Adrenal gland (tissue), 5 donors: ENCODE measurements at regions not wholly inside any gene's neighbourhood (a gene's known extent, or its start where the extent isn't known, plus 50 kb on each side); places are given as distances from the start of the nearest gene placed in this dataset.

Source experiments
- CTCF ChIP-seq, 6 experiments: fragments of 450-650 bp in 4 of 6; fragments of 200-600 bp in 2 of 6; sonication (generic) in 1 of 6; IDR thresholded peaks; 1 replicate in 5 of 6; 2 replicates in 1 of 6; pipeline versions ENCODE4 v1.5.1 to v1.8.0; 2016 to 2021; ENCODE audit warnings: antibody characterized with exemption in 6 of 6, mild to moderate bottlenecking in 2 of 6, moderate library complexity in 1 of 6
- POLR2A ChIP-seq, 2 donors: fragments of 450-650 bp; IDR thresholded peaks; one replicate each; pipeline ENCODE4 v1.6.1; 2017; ENCODE audit warnings: antibody characterized with exemption in 2 of 2, mild to moderate bottlenecking in 2 of 2, moderate library complexity in 1 of 2
- donor health status: DM: no; HTN: no; CAD: no.

GRCh38 chr5:28685794-28686193 lies 1647.4 kb upstream of the CDH9 start:
- TF ChIP-seq CTCF (IDR thresholded peaks at IDR 0.05) (no peak), POLR2A (IDR thresholded peaks at IDR 0.05) (no peak)
